ENCODE measurements at regions not wholly inside any gene's neighbourhood (a gene's known extent, or its start where the extent isn't known, plus 50 kb on each side); places are given as distances from the start of the nearest gene placed in this dataset.

- no peaks in the 10 kb centered on the region for H3K36me3 ChIP-seq (ENCODE audit: insufficient read depth, low read length)
- no peak for TF ChIP-seq EZH2 (IDR thresholded peaks at IDR 0.05)
- TF ChIP-seq POLR2AphosphoS5 (IDR thresholded peaks at IDR 0.05; ENCODE audit: borderline replicate concordance, low read depth, low read length), result no peak
- no peak for TF ChIP-seq FOXP2 (optimal IDR thresholded peaks at IDR 0.05; ENCODE audit: control extremely low read depth, extremely low read length, insufficient read depth)
- peak overlapping the region; percentile 88; the same call in 1 of the 2 replicates for H3K27ac ChIP-seq
- H3K9me3 ChIP-seq (ENCODE audit: low read depth, low read length), result no peaks in the 10 kb centered on the region
- H3K4me3 ChIP-seq, result no peak overlapping the region
- no peak for DNase-seq (ENCODE audit: low read depth, low spot score)
- no peak overlapping the region for H3K9ac ChIP-seq (ENCODE audit: insufficient read length)
These were observed 57.8 kb upstream of the HNRNPA3 start for GRCh38 chr2:177154809-177155208.

- no peak overlapping the region for H3K4me3 ChIP-seq
- H3K9ac ChIP-seq (ENCODE audit: insufficient read length), result no peak overlapping the region
- no peaks in the 10 kb centered on the region for H3K36me3 ChIP-seq (ENCODE audit: insufficient read depth, low read length)
- H3K9me3 ChIP-seq (ENCODE audit: low read depth, low read length), result no peaks in the 10 kb centered on the region
- no peak overlapping the region for H3K27ac ChIP-seq
- TF ChIP-seq EZH2 (IDR thresholded peaks at IDR 0.05), result no peak
- TF ChIP-seq POLR2AphosphoS5 (IDR thresholded peaks at IDR 0.05; ENCODE audit: borderline replicate concordance, low read depth, low read length), result no peak
- TF ChIP-seq FOXP2 (optimal IDR thresholded peaks at IDR 0.05; ENCODE audit: control extremely low read depth, extremely low read length, insufficient read depth), result no peak
- DNase-seq (ENCODE audit: low read depth, low spot score), result no peak
These were observed 57.0 kb upstream of the HNRNPA3 start for GRCh38 chr2:177155631-177156030.

GRCh38 chr2:177161741-177162460 lies 50.7 kb upstream of the HNRNPA3 start:
- no peak for DNase-seq (ENCODE audit: low read depth, low spot score)
- H3K9me3 ChIP-seq (ENCODE audit: low read depth, low read length), result no peaks in the 10 kb centered on the region
- peak overlapping the region; percentile 63 for H3K4me3 ChIP-seq
- peak overlapping the region; percentile 41 for H3K9ac ChIP-seq (ENCODE audit: insufficient read length)
- peak overlapping the region; percentile 88 for H3K27ac ChIP-seq
- TF ChIP-seq FOXP2 (optimal IDR thresholded peaks at IDR 0.05; ENCODE audit: control extremely low read depth, extremely low read length, insufficient read depth) (peak; percentile 78), EZH2 (IDR thresholded peaks at IDR 0.05) (no peak)
- H3K36me3 ChIP-seq (ENCODE audit: insufficient read depth, low read length), result no peaks in the 10 kb centered on the region
